ENCODE measurements at regions not wholly inside any gene's neighbourhood (a gene's known extent, or its start where the extent isn't known, plus 50 kb on each side); places are given as distances from the start of the nearest gene placed in this dataset.

DNA sequence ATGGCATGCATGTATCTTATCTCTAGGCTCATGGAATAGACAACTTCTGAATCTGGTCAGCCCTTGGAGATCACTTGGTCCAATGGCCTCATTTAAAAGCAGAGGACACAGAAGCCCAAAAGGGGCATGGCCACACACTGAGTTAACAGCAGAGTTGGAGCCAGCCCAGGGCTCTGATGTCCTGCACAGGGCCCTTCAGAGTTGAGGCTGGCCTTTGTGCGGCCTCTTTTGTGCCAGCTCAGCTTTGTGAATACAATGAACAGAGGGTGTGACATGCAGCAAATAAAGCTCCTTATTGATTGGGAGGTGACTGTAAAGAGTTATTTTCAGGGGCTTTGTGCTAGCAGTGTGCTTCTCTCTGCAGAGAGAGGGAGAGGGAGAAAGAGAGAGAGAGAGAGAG is 150.1 kb upstream of the STK32A start:
- Histone ChIP-seq H3K9me2 (replicated peaks; ENCODE audit: low read length) (no peaks in the 10 kb centered on the region), H3K4me1 (ENCODE audit: insufficient read depth, low read length) (no peaks in the 10 kb centered on the region), H3K27ac (ENCODE audit: low read length) (no peak overlapping the region), H3K4me2 (ENCODE audit: low read length) (no peak overlapping the region), H3K9ac (ENCODE audit: low read length) (no peak overlapping the region), H2AFZ (ENCODE audit: low read length) (no peak overlapping the region), H3K27me3 (ENCODE audit: low read length) (peaks cover 24% of the 10 kb centered on the region), H3K79me2 (ENCODE audit: low read length) (no peaks in the 10 kb centered on the region), H3K4me3 (ENCODE audit: low read length) (no peak overlapping the region), H3K9me3 (ENCODE audit: low read length) (no peaks in the 10 kb centered on the region), H3F3A (ENCODE audit: low read length, unreplicated experiment) (no peaks in the 10 kb centered on the region), H4K20me1 (ENCODE audit: low read length) (no peaks in the 10 kb centered on the region), H3K36me3 (ENCODE audit: low read depth, low read length) (no peaks in the 10 kb centered on the region)
- ATAC-seq = no peak
- POLR2A ChIA-PET (ENCODE audit: unreplicated experiment) = no interaction called here
- intact Hi-C loops (cut with micrococcal nuclease) = no loop called here
- CTCF ChIA-PET = no interaction called here
- DNase-seq = no peak
- TF ChIP-seq EZH2phosphoT487 (IDR thresholded peaks at IDR 0.05; ENCODE audit: borderline replicate concordance, low read length) (no peak), EZH2 (IDR thresholded peaks at IDR 0.05; ENCODE audit: low read length, unreplicated experiment) (no peak)
- TF ChIP-seq, protein P1, sequence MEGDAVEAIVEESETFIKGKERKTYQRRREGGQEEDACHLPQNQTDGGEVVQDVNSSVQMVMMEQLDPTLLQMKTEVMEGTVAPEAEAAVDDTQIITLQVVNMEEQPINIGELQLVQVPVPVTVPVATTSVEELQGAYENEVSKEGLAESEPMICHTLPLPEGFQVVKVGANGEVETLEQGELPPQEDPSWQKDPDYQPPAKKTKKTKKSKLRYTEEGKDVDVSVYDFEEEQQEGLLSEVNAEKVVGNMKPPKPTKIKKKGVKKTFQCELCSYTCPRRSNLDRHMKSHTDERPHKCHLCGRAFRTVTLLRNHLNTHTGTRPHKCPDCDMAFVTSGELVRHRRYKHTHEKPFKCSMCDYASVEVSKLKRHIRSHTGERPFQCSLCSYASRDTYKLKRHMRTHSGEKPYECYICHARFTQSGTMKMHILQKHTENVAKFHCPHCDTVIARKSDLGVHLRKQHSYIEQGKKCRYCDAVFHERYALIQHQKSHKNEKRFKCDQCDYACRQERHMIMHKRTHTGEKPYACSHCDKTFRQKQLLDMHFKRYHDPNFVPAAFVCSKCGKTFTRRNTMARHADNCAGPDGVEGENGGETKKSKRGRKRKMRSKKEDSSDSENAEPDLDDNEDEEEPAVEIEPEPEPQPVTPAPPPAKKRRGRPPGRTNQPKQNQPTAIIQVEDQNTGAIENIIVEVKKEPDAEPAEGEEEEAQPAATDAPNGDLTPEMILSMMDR (conservative IDR thresholded peaks at IDR 0.05; ENCODE audit: low read depth, low read length) = no peak
- no TSS peak for BruUV-seq (replicated peaks)

DNA sequence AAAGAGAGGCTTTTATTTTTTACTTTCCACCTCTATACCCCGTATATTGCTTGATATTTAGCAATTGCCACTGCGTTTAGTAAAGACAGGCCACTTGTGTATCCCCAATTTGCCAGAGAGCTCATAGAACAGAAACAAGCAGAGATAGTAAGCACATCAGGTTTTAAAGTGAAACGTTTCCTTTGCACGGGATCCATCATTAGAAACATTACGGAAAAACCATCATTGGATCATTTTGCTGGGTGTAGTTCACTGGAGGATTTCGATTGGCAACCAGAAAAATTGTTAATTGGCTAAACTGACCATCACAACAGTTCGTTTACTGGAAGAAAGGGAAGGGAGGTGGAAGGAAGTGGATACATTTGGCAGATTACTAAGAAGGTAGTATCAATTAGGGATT is 149.4 kb upstream of the STK32A start:
- H3K4me1 ChIP-seq (ENCODE audit: insufficient read depth, low read length) = no peaks in the 10 kb centered on the region
- DNase-seq (no peak), ATAC-seq (no peak)
- H2AFZ ChIP-seq (ENCODE audit: low read length) = no peak overlapping the region
- no peaks in the 10 kb centered on the region for H4K20me1 ChIP-seq (ENCODE audit: low read length)
- H3K36me3 ChIP-seq (ENCODE audit: low read depth, low read length) = no peaks in the 10 kb centered on the region
- CTCF ChIA-PET = no interaction called here
- no peak overlapping the region for H3K4me3 ChIP-seq (ENCODE audit: low read length)
- intact Hi-C loops (cut with micrococcal nuclease) = no loop called here
- no TSS peak for BruUV-seq (replicated peaks)
- no peaks in the 10 kb centered on the region for H3K9me2 ChIP-seq (replicated peaks; ENCODE audit: low read length)
- no peak overlapping the region for H3K9ac ChIP-seq (ENCODE audit: low read length)
- no peaks in the 10 kb centered on the region for H3K79me2 ChIP-seq (ENCODE audit: low read length)
- POLR2A ChIA-PET (ENCODE audit: unreplicated experiment) = no interaction called here
- no peak overlapping the region for H3K27ac ChIP-seq (ENCODE audit: low read length)
- no peak overlapping the region for H3K4me2 ChIP-seq (ENCODE audit: low read length)
- H3F3A ChIP-seq (ENCODE audit: low read length, unreplicated experiment) = no peaks in the 10 kb centered on the region
- TF ChIP-seq, protein P1 (conservative IDR thresholded peaks at IDR 0.05; ENCODE audit: low read depth, low read length) = no peak
- TF ChIP-seq EZH2 (IDR thresholded peaks at IDR 0.05; ENCODE audit: low read length, unreplicated experiment) (no peak), EZH2phosphoT487 (IDR thresholded peaks at IDR 0.05; ENCODE audit: borderline replicate concordance, low read length) (no peak)
- peaks cover 24% of the 10 kb centered on the region for H3K27me3 ChIP-seq (ENCODE audit: low read length)
- no peaks in the 10 kb centered on the region for H3K9me3 ChIP-seq (ENCODE audit: low read length)

DNA sequence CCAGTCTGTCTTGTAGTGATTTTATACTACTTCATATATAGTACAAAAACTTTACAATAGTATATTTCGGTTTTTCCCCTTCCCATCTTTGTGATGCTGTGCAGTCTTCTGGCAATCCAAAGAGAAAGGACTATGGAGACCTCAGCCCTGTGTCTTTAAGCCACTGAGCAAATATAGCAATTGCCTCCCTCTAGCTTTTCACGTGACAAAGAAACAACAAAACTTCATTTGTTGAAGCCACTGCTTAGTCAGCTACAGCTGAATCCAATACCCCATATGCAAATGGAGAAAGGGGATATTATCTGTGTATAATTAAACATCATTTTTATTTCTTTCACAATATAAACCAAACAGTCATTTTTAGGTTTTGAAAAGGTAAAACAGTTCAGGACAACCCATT is 142.8 kb upstream of the STK32A start:
- no peak for ATAC-seq
- Histone ChIP-seq H3K27me3 (ENCODE audit: low read length) (peaks cover 29% of the 10 kb centered on the region), H3K4me2 (ENCODE audit: low read length) (no peak overlapping the region), H3K9me2 (replicated peaks; ENCODE audit: low read length) (no peaks in the 10 kb centered on the region), H3K4me1 (ENCODE audit: insufficient read depth, low read length) (no peaks in the 10 kb centered on the region), H3K9ac (ENCODE audit: low read length) (no peak overlapping the region), H3K36me3 (ENCODE audit: low read depth, low read length) (no peaks in the 10 kb centered on the region), H3F3A (ENCODE audit: low read length, unreplicated experiment) (no peaks in the 10 kb centered on the region), H3K79me2 (ENCODE audit: low read length) (no peaks in the 10 kb centered on the region), H3K4me3 (ENCODE audit: low read length) (no peak overlapping the region), H3K9me3 (ENCODE audit: low read length) (no peaks in the 10 kb centered on the region), H4K20me1 (ENCODE audit: low read length) (no peaks in the 10 kb centered on the region), H3K27ac (ENCODE audit: low read length) (no peak overlapping the region), H2AFZ (ENCODE audit: low read length) (no peak overlapping the region)
- intact Hi-C loops (cut with micrococcal nuclease) = no loop called here
- BruUV-seq (replicated peaks) = no TSS peak
- ChIA-PET CTCF (no interaction called here), POLR2A (ENCODE audit: unreplicated experiment) (no interaction called here)
- no peak for DNase-seq
- TF ChIP-seq EZH2phosphoT487 (IDR thresholded peaks at IDR 0.05; ENCODE audit: borderline replicate concordance, low read length) (no peak), EZH2 (IDR thresholded peaks at IDR 0.05; ENCODE audit: low read length, unreplicated experiment) (no peak)
- TF ChIP-seq, protein P1 (conservative IDR thresholded peaks at IDR 0.05; ENCODE audit: low read depth, low read length) = no peak

Measured in PC-3 (cell line).